Heart left ventricle (tissue), 13 donors: ENCODE measurements at regions not wholly inside any gene's neighbourhood (a gene's known extent, or its start where the extent isn't known, plus 50 kb on each side); places are given as distances from the start of the nearest gene placed in this dataset.

ENCODE experiments used
- CTCF ChIP-seq, 12 donors: fragments of 200-600 bp; sonication (generic) in 4 of 12; IDR thresholded peaks; one replicate each; pipeline versions ENCODE4 v1.5.0 to v1.8.0; 2018 to 2022; ENCODE audit warnings: antibody characterized with exemption in 12 of 12, mild to moderate bottlenecking in 5 of 12
- POLR2A ChIP-seq, 2 donors: fragments of 450-650 bp; IDR thresholded peaks; one replicate each; pipeline ENCODE4 v1.6.1; 2017; ENCODE audit warnings: antibody characterized with exemption in 2 of 2, mild to moderate bottlenecking in 2 of 2, moderate library complexity in 2 of 2
- donor health status: ischemic (EF 13 %, LVEDD 7.1; RV severe dilation, severe dysfunction).
- donor health status: DM: no; HTN: yes; CAD: no.
- donor health status: DM: no; HTN: no; CAD: no.
- donor health status: ischemic (EF 25% LVEDD 6.9; RV normal size, moderate dysfunction).
- donor health status: ischemic (EF 25% LVEDD 5.7; RV mildly dilated, moderate dysfunction).
- donor health status: ischemic (EF 35%, LVEDD 5.7; RV mildly dilated, moderate dysfunction).
- donor health status: nonischemic (EF 11% LVEDD 7.7; RV severe dilation, severe dysfunction).
- donor health status: DM: yes; HTN: yes; CAD: no.
- donor health status: PGD.
- donor health status: ischemic (EF 29% LVEDD 5.4; RV normal size, mild dysfunction).
- donor health status: nonischemic (EF 23%, LVEDD 6.1; RV moderate dilation, normal function).

- TF ChIP-seq CTCF (IDR thresholded peaks at IDR 0.05), result no peak
- TF ChIP-seq POLR2A (IDR thresholded peaks at IDR 0.05), result no peak
These were observed 175.5 kb downstream of the EPM2A start for GRCh38 chr6:145559836-145560235.
